DMS114 treated with DMSO at 0.1 percent for 48 hours (cell line): ENCODE measurements at regions not wholly inside any gene's neighbourhood (a gene's known extent, or its start where the extent isn't known, plus 50 kb on each side); places are given as distances from the start of the nearest gene placed in this dataset.
"Not testable (repeated sequence)": the region's sequence is repeated elsewhere in the genome, so short reads cannot be mapped to it uniquely, and the experiment has no call there.

Experiments
- DNase-seq: peaks from one replicate; lab custom pipeline; 2025; ENCODE audit not compliant: unreplicated experiment; lab: John Stamatoyannopoulos, UW

DNA sequence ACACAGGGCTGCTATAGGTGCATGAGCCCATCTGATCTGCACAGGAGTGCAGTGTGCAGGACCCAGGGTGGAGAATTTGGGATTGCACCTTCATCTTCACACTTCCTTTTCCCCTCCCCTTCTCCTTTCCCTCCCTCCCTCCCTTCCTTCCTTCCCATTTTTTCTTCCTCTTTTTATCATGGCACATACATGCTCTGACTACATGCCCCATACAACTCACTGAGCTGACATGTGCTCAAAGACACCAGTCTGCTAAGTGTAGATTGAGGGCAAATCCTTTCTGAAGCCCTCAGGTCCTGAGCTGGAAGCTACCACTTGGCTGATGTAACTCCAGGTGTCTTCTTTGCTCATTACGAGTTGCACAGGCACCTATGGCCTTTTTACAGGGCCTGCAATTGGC lies 365.3 kb upstream of the ZNF32 start:
- no peak for DNase-seq

DNA sequence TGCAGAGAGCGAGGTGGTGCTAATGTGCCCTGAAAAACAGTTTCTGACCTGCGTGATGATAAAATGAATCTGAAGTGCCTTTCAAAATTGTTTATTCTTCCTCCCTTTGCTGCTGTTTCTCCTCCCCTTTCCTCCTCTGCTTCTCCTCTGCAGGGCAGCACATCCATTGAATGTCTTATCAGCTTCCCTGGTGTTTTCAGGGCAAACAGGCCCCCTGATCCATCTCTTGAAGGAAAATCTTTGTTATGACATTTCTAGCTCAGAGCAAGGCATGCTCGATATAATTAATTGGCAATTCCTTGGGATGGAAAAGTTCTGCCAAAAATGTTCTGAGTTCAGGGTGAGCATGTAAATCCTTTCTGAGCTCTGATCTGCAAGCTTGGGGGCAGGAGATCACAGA lies 364.2 kb upstream of the ZNF32 start:
- DNase-seq, result no peak

DNA sequence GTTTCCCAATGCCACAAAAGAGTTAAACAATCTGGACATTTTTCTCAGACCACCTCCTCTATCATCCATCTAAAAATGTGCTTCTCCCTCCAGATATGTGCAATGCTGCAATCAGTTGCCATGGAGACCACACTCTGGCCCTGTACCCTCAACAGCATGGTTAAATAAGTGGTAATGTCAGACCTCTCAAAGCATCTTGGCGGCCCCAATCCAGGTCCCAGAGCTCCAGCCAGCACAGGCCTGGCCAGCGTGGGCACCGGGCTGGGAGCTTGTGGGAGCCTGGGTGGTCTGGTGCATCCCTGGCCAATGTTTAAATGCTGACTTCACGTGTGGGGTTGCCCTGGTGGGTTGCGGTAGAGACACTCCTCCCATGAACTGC lies 362.9 kb upstream of the ZNF32 start:
- no peak for DNase-seq

DNA sequence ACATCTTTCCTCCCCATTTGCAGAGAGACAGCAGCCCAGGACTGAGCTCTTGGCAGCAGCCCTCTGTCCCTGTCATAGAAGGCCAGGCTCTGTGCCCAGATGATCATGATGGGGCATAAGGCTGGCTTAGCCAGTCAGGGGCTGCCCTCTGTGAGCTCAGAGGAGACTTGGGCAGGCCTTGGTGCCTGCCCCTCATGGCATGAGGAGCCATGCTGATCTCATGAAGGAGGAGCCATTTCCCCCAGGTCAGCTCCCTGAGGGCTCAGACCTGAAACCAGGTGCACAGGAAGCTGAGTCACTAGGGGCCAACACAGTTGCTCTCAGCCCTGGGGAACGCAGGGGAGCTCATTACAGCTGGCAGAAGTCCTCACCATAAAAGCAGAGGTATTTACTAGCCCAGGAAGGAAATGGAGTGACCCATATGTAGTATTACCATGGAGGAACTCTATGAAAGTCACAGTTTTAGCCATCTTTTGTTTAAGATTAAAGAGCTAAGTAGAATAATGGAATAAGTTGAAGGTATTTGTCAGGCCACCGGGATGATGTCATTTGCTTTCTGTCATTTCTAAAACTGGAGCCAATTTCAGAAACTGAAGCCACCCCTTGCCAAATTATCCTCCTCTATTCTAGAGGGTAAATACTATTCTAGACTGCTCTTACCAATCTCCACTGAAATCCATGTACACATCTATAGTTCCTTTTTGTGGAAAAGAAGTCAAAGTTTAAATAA lies 362.4 kb upstream of the ZNF32 start:
- no peak for DNase-seq

DNA sequence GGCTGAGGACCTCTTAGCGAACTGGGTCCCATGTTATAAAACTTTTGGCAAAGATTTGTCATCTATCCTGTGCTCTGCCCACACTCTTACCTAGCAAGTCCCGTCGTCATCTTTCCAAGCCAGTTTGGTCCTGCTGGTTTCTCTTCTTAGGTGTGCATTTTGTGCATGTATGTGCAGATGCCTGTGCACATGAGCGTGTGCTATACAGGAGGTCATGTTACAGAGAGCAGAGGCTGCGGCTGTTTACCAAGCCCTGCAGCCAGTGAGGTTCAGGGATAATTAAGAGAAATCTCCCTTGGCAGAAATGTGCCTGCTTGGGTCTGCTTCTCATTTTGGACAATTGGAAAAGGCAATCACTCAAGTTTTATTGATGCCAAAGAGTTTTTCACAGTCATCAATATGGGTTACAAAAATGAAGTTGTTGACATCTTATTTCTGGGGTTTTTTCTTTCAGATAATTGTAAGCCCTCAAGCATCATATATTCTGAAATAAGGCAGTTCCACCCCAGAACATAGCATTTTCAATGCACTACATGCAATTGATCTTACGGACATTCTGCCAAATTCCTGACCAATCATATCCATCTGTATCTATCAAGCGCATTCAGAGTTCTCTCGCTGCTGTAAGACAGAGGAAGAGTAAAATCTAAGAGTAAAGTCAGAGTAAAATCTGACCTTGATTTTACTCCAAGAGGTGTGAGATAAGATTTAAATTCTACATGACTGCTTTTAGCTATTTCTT lies 361.4 kb upstream of the ZNF32 start:
- DNase-seq, result no peak

DNA sequence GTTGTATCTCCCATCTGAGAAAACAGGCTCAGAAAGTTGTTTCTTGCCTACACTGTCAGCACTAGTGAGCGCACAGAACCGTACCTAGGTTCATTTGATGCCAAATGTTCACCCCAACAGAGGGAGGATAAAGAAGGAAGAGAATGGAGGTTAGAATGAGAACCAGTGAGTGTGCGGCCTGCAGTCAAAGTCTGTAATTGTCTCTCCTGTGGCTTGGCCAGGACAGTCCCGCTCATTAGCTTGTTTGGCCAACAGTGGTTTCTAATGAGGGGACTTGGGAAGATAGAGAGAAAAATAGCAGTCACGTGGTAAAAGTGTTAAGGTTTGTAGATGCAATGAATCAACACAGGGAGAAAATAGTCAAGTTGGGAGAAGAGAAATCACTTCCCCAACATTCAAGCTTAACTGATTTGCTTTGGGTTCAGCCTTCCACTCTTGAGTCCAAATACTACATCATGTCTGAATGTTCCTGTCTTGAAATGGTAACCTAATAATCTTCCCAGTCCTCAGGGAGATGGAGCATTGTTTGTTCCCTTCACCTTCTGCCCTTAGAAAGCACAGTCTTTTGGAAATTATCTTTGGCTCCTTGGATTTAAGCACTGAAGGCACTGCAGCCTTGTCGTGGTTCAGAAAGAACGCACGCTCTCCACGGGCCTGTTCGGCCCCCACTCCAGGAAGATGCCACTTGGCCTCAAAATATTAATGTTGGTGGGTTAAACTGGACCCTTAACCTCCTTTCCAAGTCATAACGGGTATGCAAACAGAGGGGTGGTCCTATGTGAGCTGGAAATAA lies 360.4 kb upstream of the ZNF32 start:
- DNase-seq, result no peak

DNA sequence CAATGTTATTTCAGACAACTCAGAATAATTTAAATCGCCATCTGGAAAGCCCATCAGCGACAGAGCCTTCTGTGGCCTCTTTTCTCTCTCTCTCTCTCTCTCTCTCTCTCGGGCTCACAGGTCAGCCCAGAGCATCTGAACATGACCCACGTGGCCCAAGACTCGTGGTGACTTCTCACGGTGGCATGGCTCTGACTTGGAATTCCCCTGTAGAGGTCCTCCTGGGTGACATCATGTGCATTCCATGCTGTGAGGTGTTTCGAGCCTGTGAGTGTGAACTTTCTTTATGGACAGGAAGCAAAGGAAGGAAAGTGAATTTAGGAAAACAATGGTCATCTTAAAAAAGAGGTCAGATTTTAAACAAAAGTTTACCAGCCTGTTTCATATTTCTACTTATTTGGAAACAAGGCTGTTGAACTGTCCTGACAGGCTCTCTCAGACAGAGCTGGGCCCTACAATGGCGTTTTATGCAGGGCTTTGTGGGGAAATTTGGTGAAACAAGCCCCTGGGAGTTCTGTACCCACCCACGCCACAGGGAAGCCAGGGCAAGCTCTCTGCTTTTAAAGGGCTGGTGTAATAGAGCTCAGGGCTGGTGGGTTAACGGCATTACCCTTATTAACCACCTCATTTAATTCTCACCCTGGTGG lies 359.7 kb upstream of the ZNF32 start:
- DNase-seq, result no peak

DNA sequence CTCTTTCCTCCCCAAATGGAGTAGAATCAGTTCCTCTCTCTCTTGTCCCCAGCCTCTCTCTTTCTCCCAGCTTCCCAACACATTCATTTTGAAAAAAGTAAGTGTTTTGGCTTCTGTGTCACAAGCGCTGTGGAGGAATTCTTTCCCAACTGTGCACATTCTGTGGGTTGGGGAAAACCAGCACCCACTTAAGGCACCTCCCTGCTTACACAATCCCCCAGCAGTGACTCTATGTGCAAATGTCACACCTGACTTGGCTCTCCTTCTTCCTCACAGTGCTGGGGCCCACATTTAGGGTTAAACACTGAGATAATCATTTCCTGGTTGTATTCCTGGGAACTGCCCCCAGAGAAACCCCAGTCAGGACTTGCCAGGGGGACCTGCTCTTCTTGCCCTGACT lies 358.1 kb upstream of the ZNF32 start:
- no peak for DNase-seq

DNA sequence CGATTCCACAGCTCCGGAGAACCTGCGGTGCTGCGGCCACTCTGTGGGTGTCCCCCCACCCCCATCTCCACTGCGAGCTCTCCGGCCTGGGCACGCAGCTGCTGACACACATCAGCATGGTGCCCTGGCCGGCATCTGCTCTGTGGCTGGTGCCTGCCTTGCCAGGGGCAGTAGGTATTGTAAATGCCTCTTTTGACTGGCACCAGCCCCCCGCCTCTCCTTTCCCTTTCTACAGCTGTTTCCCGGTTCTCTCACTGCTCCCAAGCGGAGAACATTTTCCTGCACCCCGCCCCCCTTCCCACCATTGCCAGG lies 357.1 kb upstream of the ZNF32 start:
- DNase-seq, result no peak

DNA sequence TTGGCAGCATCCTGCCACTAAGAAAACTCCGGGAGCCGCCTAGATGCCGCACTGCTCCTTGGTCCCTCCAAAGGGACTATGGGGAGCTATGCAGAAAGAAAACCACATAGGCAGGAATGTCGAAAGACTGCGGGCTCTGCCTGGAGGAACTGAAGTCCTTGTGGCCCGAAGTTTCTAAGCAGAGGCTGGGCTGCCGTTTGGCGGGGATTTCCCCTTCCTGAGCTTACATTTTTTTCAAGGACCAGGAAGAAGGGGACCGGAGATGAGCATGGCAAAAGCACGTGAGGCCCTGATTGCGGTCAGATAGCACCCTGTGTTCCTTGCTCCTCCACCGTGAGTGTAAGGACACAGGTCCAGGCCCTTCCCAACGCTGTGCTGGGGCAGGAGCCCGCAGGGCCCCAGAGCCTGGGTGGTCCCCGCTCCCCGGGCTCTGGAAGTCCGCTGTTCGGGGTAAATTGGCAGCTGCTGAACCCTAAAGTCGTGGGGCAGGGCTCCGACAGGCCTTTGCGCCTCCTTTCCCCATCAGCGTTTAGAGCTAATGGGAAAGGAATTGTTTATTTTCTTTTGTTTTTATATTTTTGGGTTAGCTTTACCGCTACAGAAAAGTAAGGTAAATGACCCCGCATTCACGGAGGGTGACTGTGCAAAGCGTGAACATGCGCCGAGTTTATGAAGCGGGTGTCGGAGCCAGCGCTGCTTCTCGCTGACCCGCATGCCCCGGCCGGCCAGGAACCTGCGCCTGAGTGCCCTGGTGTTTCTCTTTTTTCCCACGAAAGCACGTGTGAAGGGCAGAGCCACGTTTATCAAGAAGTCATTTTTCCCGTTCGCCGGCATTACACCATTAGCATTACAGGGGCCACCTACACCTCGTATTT lies 356.5 kb upstream of the ZNF32 start:
- no peak for DNase-seq

DNA sequence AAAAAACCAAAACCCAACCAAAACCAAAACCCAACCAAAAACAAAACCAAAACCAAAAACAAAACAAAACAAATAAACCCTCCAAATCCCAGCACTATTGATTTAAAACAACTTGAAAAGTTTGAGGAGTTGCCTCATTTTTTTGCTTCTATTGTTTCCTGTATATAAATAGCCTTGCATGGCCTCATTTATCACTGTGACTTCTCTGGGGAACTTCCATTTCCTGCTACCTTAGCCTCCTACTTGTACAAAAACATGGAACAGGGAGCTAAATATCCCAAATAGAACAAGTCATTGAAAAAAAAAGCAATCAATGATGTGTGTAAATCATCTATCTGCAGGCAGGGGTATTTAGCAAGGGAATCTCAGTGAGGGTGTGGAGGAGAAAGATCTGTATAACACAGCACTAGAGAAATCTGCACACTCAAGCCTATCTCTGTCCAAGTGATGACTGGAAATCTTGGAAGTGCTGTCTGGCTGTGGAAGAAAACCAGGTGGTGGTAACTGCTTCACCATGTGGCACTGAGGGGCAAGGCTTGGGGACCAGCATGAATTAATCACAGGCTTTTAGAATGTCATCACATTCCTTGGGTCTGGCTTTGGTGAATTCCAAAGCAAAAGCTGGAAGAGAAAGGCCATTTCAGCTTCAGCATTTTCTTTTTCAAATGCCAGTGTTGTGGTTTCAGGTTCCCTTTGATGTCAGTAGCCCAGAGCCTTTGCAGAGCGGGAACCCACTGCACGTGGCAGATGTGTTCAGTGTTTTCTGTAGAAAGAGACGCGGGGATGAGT lies 349.5 kb upstream of the ZNF32 start:
- DNase-seq, result no peak

DNA sequence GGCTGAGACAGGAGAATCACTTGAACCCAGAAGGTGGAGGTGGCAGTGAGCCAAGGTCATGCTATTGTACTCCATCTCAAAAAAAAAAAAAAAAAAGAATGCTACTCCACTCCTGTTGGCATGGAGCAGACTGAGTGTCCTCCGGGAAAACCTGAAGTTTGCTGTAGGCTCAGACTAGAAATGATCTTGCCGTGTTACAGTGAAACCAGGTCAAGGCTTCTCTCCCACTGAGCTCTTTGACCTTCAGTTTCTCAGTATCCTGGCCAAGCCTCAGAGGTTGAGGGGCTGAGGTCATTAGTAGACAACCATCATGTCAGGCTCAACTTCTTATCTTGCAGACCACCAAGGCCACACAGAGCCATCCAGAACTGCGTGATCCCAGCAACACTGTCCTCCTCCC lies 348.6 kb upstream of the ZNF32 start:
- no peak for DNase-seq

DNA sequence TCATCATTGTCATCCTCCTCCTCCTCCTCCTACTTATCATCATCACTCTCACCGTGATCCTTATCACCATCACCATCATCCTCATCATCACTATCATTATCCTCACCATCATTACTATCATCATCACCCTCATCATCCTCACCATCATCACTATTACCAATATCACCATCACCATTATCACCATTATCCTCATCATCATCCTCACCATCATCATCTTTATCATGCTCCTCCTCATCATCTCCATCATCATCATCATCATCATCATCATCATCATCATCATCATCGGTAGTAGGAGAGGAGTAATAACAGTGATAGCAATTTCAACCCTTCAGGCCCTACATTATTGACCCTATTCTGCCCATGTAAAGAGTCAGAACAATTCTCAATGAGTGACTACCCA lies 345.9 kb upstream of the ZNF32 start:
- no peak for DNase-seq

DNA sequence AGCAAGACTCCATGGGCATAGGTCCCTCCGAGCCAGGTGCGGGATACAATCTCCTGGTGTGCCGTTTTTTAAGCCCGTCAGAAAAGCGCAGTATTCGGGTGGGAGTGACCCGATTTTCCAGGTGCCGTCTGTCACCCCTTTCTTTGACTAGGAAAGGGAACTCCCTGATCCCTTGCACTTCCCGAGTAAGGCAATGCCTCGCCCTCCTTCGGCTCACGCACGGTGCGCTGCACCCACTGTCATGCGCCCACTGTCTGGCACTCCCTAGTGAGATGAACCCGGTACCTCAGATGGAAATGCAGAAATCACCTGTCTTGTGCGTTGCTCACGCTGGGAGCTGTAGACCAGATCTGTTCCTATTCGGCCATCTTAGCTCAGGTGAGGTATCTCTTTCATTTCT lies 344.1 kb upstream of the ZNF32 start:
- not testable (repeated sequence) for DNase-seq

DNA sequence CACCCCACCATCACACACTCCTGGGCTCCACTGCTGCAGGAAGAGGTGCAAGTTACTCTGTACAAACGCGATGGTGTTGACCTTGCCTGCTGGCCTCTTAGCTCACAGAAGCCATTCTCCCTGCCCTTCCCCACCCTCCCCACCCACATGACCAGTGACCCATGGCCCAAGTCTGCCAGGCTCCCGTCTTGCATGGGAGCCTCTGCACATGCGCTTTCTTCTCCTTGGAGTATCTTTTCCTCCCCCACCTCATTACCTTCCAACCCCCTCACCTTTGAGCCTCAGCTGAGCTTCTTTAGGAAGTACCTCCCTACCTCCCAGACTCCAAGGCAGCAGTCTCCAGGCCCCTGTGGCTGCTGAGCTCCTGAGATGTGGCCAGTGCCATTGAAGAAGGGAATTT lies 337.7 kb upstream of the ZNF32 start:
- DNase-seq, result no peak

DNA sequence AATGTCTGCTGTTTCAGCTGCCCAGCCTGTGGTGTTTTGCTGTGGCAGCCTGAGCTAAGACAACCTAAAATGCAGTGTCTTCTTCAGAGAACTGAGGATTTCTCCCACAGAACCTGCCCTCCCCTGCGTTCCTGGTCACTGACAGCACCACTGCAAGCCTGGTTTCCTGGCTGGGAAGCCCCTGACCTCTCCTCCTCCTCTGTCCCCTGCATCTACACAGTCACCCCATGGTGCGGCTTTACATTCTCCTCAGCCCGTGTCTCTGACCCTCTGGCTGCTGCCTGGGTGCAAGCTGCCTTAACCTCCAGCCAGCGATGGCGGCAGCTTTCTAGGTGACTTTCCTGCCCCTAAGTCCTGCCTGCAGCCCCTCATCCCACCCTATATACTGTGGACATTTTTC lies 337.3 kb upstream of the ZNF32 start:
- DNase-seq, result no peak

DNA sequence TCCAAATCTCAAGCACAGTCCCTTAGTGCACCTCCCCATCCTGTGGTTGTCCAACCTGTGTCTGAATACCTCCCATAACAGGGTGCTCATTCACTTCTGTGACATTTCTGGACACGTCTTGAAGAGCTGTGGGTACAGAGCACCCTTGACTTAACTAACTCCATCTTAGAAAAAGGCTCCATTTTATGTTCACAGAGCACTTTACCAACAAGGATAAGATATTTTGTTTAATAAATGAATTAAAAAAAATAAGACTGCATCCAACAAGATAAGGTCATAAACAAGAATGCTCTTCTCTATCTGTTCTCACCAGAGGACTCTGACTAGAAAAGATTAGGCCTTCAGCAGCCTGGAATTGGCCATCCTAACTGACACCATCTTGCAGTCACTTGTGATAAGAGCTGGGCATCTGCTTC lies 335.2 kb upstream of the ZNF32 start:
- DNase-seq, result no peak

DNA sequence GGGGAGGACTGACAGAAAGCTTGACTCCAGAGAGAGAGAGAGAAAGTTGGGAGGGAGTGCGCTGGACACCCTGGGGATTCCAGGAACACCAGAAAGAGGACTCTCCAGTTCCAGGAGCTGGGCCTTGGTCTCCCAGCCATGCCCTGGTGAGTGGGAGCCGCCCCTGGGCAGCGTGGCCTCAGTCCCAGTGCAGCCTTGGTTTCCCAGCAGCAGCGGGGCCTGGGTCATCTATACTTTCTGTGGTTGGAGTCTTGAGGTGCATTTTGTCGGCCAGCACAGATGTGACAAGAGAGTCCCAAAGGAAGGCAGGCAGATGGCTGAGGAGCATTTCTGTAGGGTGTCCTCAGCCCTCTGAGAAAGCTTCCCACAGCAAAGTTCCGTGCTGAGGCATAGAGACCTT lies 334.7 kb upstream of the ZNF32 start:
- no peak for DNase-seq

DNA sequence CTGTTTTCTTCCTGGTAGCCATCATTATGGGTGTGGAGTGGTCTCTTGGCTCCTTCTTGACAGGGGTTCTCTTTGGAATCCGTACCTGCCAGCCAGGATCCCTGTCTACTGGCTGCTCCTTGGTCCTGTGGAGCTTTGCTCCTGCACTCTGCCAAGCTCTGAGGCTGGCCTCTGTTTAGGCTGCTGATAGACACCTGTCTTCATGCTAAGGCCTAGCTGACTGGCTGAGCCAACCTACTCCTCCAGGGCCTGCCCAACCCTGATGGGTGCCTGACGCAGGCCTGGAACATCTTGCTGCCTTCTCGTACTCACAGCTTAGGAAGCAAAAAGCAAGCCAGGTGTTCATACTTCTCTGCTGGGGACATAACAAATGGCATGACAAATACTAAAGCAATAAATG lies 333.6 kb upstream of the ZNF32 start:
- DNase-seq, result no peak

DNA sequence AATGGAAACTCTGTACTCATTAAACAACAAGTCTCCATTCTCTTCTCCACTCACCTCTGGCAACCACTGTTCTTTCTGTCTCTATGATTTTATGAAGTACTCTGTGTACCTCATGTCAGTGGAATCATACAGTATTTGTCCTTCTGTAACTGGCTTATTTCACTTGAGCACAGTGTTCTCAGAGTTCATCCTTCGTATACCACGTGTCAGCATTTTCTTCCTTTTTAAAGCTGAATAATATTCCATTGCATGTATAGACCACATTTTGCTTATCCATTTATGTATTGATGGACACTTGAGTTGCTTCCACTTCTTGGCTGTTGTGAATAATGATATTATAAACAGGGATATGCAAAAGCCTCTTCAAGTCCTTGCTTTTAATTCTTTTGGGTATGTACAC lies 333.0 kb upstream of the ZNF32 start:
- DNase-seq, result no peak
